ENCODE measurements at regions not wholly inside any gene's neighbourhood (a gene's known extent, or its start where the extent isn't known, plus 50 kb on each side); places are given as distances from the start of the nearest gene placed in this dataset.

- intact Hi-C loops (cut with micrococcal nuclease; ENCODE audit: unreplicated experiment) = no loop called here
- Mint-ChIP-seq H3K27ac (ENCODE audit: unreplicated experiment) (no peak overlapping the region), H3K4me1 (ENCODE audit: low read depth, unreplicated experiment) (peaks cover 9% of the 10 kb centered on the region), H3K4me3 (ENCODE audit: unreplicated experiment) (no peak overlapping the region), H3K9me3 (ENCODE audit: unreplicated experiment) (peaks cover 11% of the 10 kb centered on the region), H3K27me3 (ENCODE audit: insufficient read depth, unreplicated experiment) (no peaks in the 10 kb centered on the region), H3K36me3 (ENCODE audit: insufficient read depth, unreplicated experiment) (no peaks in the 10 kb centered on the region)
- H3K4me3 ChIP-seq (ENCODE audit: low read depth, low read length) = no peak overlapping the region
- ChIA-PET POLR2A (no interaction called here), CTCF (no interaction called here)
- TF ChIP-seq, protein P1, sequence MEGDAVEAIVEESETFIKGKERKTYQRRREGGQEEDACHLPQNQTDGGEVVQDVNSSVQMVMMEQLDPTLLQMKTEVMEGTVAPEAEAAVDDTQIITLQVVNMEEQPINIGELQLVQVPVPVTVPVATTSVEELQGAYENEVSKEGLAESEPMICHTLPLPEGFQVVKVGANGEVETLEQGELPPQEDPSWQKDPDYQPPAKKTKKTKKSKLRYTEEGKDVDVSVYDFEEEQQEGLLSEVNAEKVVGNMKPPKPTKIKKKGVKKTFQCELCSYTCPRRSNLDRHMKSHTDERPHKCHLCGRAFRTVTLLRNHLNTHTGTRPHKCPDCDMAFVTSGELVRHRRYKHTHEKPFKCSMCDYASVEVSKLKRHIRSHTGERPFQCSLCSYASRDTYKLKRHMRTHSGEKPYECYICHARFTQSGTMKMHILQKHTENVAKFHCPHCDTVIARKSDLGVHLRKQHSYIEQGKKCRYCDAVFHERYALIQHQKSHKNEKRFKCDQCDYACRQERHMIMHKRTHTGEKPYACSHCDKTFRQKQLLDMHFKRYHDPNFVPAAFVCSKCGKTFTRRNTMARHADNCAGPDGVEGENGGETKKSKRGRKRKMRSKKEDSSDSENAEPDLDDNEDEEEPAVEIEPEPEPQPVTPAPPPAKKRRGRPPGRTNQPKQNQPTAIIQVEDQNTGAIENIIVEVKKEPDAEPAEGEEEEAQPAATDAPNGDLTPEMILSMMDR (IDR thresholded peaks at IDR 0.05; ENCODE audit: insufficient read depth in 1 of 2, low read depth in 1 of 2, low read length in 1 of 2, severe bottlenecking in 1 of 2, unreplicated experiment in 1 of 2) = no peak
- H3K36me3 ChIP-seq (ENCODE audit: control insufficient read depth, insufficient read depth, low read length) = no peaks in the 10 kb centered on the region
- DNase-seq = no peak
- H3K4me1 ChIP-seq = peaks cover 17% of the 10 kb centered on the region
- no TSS peak for BruUV-seq (replicated peaks)
- peaks cover 12% of the 10 kb centered on the region for H3K9me3 ChIP-seq
- H3K27me3 ChIP-seq (replicated peaks; ENCODE audit: control insufficient read depth, insufficient read depth, low read length) = no peaks in the 10 kb centered on the region
Observed at GRCh38 chr20:24138196-24138857, 149.7 kb upstream of the GGTLC1 start.

GRCh38 chr20:24136659-24137246 lies 148.2 kb upstream of the GGTLC1 start:
- ChIA-PET CTCF (no interaction called here), POLR2A (no interaction called here)
- Mint-ChIP-seq H3K4me3 (ENCODE audit: unreplicated experiment) (no peak overlapping the region), H3K27me3 (ENCODE audit: insufficient read depth, unreplicated experiment) (no peaks in the 10 kb centered on the region), H3K36me3 (ENCODE audit: insufficient read depth, unreplicated experiment) (no peaks in the 10 kb centered on the region), H3K4me1 (ENCODE audit: low read depth, unreplicated experiment) (peaks cover 24% of the 10 kb centered on the region), H3K27ac (ENCODE audit: unreplicated experiment) (no peak overlapping the region), H3K9me3 (ENCODE audit: unreplicated experiment) (peaks cover 17% of the 10 kb centered on the region)
- intact Hi-C loops (cut with micrococcal nuclease; ENCODE audit: unreplicated experiment) = no loop called here
- no TSS peak for BruUV-seq (replicated peaks)
- peaks cover 32% of the 10 kb centered on the region for H3K4me1 ChIP-seq
- TF ChIP-seq, protein P1 (IDR thresholded peaks at IDR 0.05; ENCODE audit: insufficient read depth in 1 of 2, low read depth in 1 of 2, low read length in 1 of 2, severe bottlenecking in 1 of 2, unreplicated experiment in 1 of 2) = no peak
- no peaks in the 10 kb centered on the region for H3K36me3 ChIP-seq (ENCODE audit: control insufficient read depth, insufficient read depth, low read length)
- H3K27me3 ChIP-seq (replicated peaks; ENCODE audit: control insufficient read depth, insufficient read depth, low read length) = no peaks in the 10 kb centered on the region
- H3K4me3 ChIP-seq (ENCODE audit: low read depth, low read length) = no peak overlapping the region
- DNase-seq = no peak
- peaks cover 16% of the 10 kb centered on the region for H3K9me3 ChIP-seq

GRCh38 chr20:24135781-24136180 lies 147.2 kb upstream of the GGTLC1 start:
- H3K27ac Mint-ChIP-seq (ENCODE audit: unreplicated experiment) = no peak overlapping the region
- H3K36me3 ChIP-seq (ENCODE audit: control insufficient read depth, insufficient read depth, low read length) = no peaks in the 10 kb centered on the region
- intact Hi-C loops (cut with micrococcal nuclease; ENCODE audit: unreplicated experiment) = no loop called here
- H3K9me3 ChIP-seq = peaks cover 16% of the 10 kb centered on the region
- H3K27me3 Mint-ChIP-seq (ENCODE audit: insufficient read depth, unreplicated experiment) = no peaks in the 10 kb centered on the region
- H3K4me1 ChIP-seq = peaks cover 42% of the 10 kb centered on the region
- H3K36me3 Mint-ChIP-seq (ENCODE audit: insufficient read depth, unreplicated experiment) = no peaks in the 10 kb centered on the region
- no peaks in the 10 kb centered on the region for H3K27me3 ChIP-seq (replicated peaks; ENCODE audit: control insufficient read depth, insufficient read depth, low read length)
- no TSS peak for BruUV-seq (replicated peaks)
- H3K9me3 Mint-ChIP-seq (ENCODE audit: unreplicated experiment) = peaks cover 11% of the 10 kb centered on the region
- ChIA-PET CTCF (no interaction called here), POLR2A (no interaction called here)
- H3K4me1 Mint-ChIP-seq (ENCODE audit: low read depth, unreplicated experiment) = peaks cover 28% of the 10 kb centered on the region
- DNase-seq = no peak
- TF ChIP-seq, protein P1 (IDR thresholded peaks at IDR 0.05; ENCODE audit: insufficient read depth in 1 of 2, low read depth in 1 of 2, low read length in 1 of 2, severe bottlenecking in 1 of 2, unreplicated experiment in 1 of 2) = no peak
- no peak overlapping the region for H3K4me3 Mint-ChIP-seq (ENCODE audit: unreplicated experiment)
- no peak overlapping the region for H3K4me3 ChIP-seq (ENCODE audit: low read depth, low read length)

Measured in Caco-2 (cell line).